ENCODE measurements at regions not wholly inside any gene's neighbourhood (a gene's known extent, or its start where the extent isn't known, plus 50 kb on each side); places are given as distances from the start of the nearest gene placed in this dataset.

- ChIA-PET CTCF (no interaction called here), POLR2A (no interaction called here)
- TF ChIP-seq, protein P1, sequence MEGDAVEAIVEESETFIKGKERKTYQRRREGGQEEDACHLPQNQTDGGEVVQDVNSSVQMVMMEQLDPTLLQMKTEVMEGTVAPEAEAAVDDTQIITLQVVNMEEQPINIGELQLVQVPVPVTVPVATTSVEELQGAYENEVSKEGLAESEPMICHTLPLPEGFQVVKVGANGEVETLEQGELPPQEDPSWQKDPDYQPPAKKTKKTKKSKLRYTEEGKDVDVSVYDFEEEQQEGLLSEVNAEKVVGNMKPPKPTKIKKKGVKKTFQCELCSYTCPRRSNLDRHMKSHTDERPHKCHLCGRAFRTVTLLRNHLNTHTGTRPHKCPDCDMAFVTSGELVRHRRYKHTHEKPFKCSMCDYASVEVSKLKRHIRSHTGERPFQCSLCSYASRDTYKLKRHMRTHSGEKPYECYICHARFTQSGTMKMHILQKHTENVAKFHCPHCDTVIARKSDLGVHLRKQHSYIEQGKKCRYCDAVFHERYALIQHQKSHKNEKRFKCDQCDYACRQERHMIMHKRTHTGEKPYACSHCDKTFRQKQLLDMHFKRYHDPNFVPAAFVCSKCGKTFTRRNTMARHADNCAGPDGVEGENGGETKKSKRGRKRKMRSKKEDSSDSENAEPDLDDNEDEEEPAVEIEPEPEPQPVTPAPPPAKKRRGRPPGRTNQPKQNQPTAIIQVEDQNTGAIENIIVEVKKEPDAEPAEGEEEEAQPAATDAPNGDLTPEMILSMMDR (IDR thresholded peaks at IDR 0.05; ENCODE audit: control extremely low read depth, extremely low read depth, low read depth, missing control alignments): no peak
- no peak for DNase-seq (ENCODE audit: extremely low spot score)
Observed at GRCh38 chr2:83787189-83787588, 671.9 kb downstream of the SUCLG1 start.

DNA sequence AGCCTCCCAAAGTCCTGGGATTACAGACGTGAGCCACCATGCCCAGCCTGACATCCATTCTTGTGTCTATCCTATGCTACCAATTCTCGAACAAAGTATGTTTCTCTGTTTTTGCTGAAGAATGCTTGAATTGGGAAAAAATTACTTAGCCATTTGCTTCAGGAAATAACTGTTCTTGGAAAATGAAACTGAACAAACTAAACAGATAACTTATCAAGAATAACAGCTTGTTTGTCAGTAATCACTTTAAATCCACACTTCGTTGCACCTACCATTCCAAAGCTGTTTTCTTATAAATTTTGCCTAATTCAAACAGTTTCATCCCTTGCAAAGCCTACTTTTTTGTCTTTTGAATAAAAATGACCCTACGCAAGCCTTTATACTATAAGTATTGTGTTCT lies 672.9 kb downstream of the SUCLG1 start:
- POLR2A ChIA-PET: interaction anchor here (0.7 kb wide), 1 partner anchor 391 kb away, joined by 9 read pairs; no protein-coding TSS in a partner anchor
- TF ChIP-seq, protein P1 (IDR thresholded peaks at IDR 0.05; ENCODE audit: control extremely low read depth, extremely low read depth, low read depth, missing control alignments): no peak
- DNase-seq (ENCODE audit: extremely low spot score): no peak
- CTCF ChIA-PET: no interaction called here

- TF ChIP-seq, protein P1 (IDR thresholded peaks at IDR 0.05; ENCODE audit: control extremely low read depth, extremely low read depth, low read depth, missing control alignments): no peak
- DNase-seq (ENCODE audit: extremely low spot score): no peak
- ChIA-PET CTCF (no interaction called here), POLR2A (no interaction called here)
Observed at GRCh38 chr2:83784947-83785346, 674.1 kb downstream of the SUCLG1 start.

GRCh38 chr2:83784315-83784714 lies 674.8 kb downstream of the SUCLG1 start:
- ChIA-PET POLR2A (no interaction called here), CTCF (no interaction called here)
- TF ChIP-seq, protein P1 (IDR thresholded peaks at IDR 0.05; ENCODE audit: control extremely low read depth, extremely low read depth, low read depth, missing control alignments): no peak
- DNase-seq (ENCODE audit: extremely low spot score): no peak

GRCh38 chr2:83782122-83782521 lies 677.0 kb downstream of the SUCLG1 start:
- TF ChIP-seq, protein P1 (IDR thresholded peaks at IDR 0.05; ENCODE audit: control extremely low read depth, extremely low read depth, low read depth, missing control alignments): no peak
- CTCF ChIA-PET: no interaction called here
- no peak for DNase-seq (ENCODE audit: extremely low spot score)
- POLR2A ChIA-PET: no interaction called here

- POLR2A ChIA-PET: no interaction called here
- no peak for DNase-seq (ENCODE audit: extremely low spot score)
- CTCF ChIA-PET: no interaction called here
- TF ChIP-seq, protein P1 (IDR thresholded peaks at IDR 0.05; ENCODE audit: control extremely low read depth, extremely low read depth, low read depth, missing control alignments): no peak
Observed at GRCh38 chr2:83764447-83765005, 694.6 kb downstream of the SUCLG1 start.

- TF ChIP-seq, protein P1 (IDR thresholded peaks at IDR 0.05; ENCODE audit: control extremely low read depth, extremely low read depth, low read depth, missing control alignments): no peak
- DNase-seq (ENCODE audit: extremely low spot score): no peak
- POLR2A ChIA-PET: no interaction called here
Observed at GRCh38 chr2:83757329-83757728, 701.8 kb downstream of the SUCLG1 start.

More at GRCh38 chr2:83757329-83757728, 701.8 kb downstream of the SUCLG1 start:
- CTCF ChIA-PET: no interaction called here
